Testis (tissue), 2 donors: ENCODE measurements at regions not wholly inside any gene's neighbourhood (a gene's known extent, or its start where the extent isn't known, plus 50 kb on each side); places are given as distances from the start of the nearest gene placed in this dataset.

ENCODE experiments used
- CTCF ChIP-seq, 3 experiments: fragments of 450-650 bp in 2 of 3; fragments of 200-600 bp in 1 of 3; sonication (generic) in 1 of 3; IDR thresholded peaks; one replicate each; pipeline ENCODE4 v1.5.1; 2016 to 2019; ENCODE audit warnings: antibody characterized with exemption in 3 of 3, mild to moderate bottlenecking in 2 of 3, moderate library complexity in 1 of 3
- POLR2A ChIP-seq: fragments of 450-650 bp; IDR thresholded peaks from one replicate; pipeline ENCODE4 v1.6.1; 2017; ENCODE audit warnings: antibody characterized with exemption, mild to moderate bottlenecking, moderate library complexity

GRCh38 chr12:18939051-18939450 lies 190.5 kb upstream of the PLEKHA5 start:
- no peak for TF ChIP-seq CTCF (IDR thresholded peaks at IDR 0.05)
- no peak for TF ChIP-seq POLR2A
